ENCODE measurements at regions not wholly inside any gene's neighbourhood (a gene's known extent, or its start where the extent isn't known, plus 50 kb on each side); places are given as distances from the start of the nearest gene placed in this dataset.
"Not testable (repeated sequence)": the region's sequence is repeated elsewhere in the genome, so short reads cannot be mapped to it uniquely, and the experiment has no call there.

DNA sequence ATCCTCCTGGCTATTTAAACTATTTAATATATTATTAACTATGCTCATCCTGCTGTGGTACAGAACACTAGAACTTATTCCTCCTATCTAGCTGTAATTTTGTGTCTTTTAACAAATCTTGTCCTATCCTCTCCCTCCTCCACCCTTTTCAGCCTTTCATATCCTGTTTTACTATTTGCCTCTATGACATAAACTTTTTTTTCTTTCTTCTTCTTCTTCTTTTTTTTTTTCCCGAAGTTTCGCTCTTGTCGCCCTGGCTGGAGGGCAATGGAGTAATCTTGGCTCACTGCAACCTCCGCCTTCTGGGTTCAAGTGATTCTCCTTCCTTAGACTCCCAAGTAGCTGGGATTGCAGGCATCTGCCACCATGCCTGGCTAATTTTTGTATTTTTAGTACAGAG lies 201.5 kb downstream of the LPIN1 start:
- H3K4me1 ChIP-seq, result no peaks in the 10 kb centered on the region
- H3K9me3 ChIP-seq, result no peaks in the 10 kb centered on the region
- H3K27ac ChIP-seq, result no peak overlapping the region
- no peaks in the 10 kb centered on the region for H3K27me3 ChIP-seq
- no peak for TF ChIP-seq POLR2A (IDR thresholded peaks at IDR 0.05)
- TF ChIP-seq, protein P1, sequence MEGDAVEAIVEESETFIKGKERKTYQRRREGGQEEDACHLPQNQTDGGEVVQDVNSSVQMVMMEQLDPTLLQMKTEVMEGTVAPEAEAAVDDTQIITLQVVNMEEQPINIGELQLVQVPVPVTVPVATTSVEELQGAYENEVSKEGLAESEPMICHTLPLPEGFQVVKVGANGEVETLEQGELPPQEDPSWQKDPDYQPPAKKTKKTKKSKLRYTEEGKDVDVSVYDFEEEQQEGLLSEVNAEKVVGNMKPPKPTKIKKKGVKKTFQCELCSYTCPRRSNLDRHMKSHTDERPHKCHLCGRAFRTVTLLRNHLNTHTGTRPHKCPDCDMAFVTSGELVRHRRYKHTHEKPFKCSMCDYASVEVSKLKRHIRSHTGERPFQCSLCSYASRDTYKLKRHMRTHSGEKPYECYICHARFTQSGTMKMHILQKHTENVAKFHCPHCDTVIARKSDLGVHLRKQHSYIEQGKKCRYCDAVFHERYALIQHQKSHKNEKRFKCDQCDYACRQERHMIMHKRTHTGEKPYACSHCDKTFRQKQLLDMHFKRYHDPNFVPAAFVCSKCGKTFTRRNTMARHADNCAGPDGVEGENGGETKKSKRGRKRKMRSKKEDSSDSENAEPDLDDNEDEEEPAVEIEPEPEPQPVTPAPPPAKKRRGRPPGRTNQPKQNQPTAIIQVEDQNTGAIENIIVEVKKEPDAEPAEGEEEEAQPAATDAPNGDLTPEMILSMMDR (IDR thresholded peaks at IDR 0.05), result no peak
- no peak for DNase-seq
- H3K4me3 ChIP-seq, result no peak overlapping the region
- H3K36me3 ChIP-seq (ENCODE audit: low read depth, missing control alignments), result no peaks in the 10 kb centered on the region
- WGBS, 2 donors, result 81 to 89% methylated on average over 4 of the region's 4 CpGs
- intact Hi-C loops (cut with DNase I; ENCODE audit: low total_unique reads), result no loop called here

DNA sequence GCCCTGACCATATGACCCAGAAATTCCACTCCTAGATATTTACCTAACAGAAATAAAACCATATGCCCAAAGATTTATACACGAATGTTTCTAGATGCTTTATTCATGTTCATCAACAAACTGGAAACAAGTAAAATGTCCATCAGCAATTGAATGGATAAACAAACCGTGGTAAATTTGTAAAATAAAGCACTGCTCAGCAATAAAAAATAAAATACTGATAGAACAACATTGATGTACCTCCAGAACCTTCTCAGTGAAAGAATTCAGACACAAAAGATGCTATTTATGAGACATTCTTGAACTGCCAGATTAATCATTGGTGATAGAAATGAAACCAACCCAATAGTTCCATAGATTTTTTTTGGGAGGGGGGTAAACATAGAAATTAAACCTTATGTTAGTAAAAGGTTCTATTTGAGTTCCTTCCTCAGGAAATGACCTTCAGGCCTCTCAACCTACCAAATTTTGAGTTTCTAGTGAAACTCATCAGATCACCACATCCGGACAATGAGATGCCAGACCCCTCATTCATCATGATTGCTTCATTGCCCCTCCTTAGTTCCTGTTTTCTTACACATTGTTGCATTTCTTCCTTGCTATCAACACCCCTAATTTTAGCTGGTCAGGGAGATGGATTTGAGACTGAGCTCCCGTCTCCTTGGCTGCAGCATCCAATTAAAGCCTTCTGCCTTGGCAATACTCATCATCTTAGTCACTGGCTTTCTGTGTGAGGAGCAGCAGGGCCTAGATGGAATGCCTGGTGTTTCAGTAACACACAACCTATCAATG lies 203.5 kb downstream of the LPIN1 start:
- TF ChIP-seq POLR2A (IDR thresholded peaks at IDR 0.05), result no peak
- TF ChIP-seq, protein P1 (IDR thresholded peaks at IDR 0.05), result no peak
- Histone ChIP-seq H3K4me3 (no peak overlapping the region), H3K27me3 (no peaks in the 10 kb centered on the region), H3K36me3 (ENCODE audit: low read depth, missing control alignments) (no peaks in the 10 kb centered on the region), H3K27ac (no peak overlapping the region), H3K9me3 (no peaks in the 10 kb centered on the region), H3K4me1 (no peaks in the 10 kb centered on the region)
- DNase-seq, result no peak
- intact Hi-C loops (cut with DNase I; ENCODE audit: low total_unique reads), result no loop called here
- WGBS, 2 donors, result 81 to 88% methylated on average over 4 of the region's 4 CpGs

DNA sequence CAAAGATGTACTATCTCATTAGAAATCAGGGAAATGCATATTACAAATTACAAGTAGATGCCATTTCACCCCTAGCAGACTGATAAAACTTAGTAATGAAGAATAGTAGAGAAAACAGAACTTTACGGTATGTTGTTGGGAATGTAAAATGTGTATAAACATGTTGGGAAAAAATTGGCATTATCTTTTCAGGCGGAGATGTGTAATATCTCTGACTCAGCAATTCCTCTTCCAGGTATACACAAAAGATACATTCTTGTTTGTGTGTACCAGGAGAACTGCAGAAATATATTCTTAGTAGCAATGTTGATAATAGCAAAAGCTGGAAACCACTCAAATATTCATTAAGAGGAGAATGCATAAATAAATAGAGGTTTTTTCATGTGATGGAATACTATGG lies 204.5 kb downstream of the LPIN1 start:
- Histone ChIP-seq H3K36me3 (ENCODE audit: low read depth, missing control alignments) (no peaks in the 10 kb centered on the region), H3K27ac (no peak overlapping the region), H3K4me3 (no peak overlapping the region), H3K4me1 (no peaks in the 10 kb centered on the region), H3K9me3 (no peaks in the 10 kb centered on the region), H3K27me3 (no peaks in the 10 kb centered on the region)
- TF ChIP-seq, protein P1 (IDR thresholded peaks at IDR 0.05), result no peak
- TF ChIP-seq POLR2A (IDR thresholded peaks at IDR 0.05), result no peak
- no peak for DNase-seq
- 77 to 84% methylated on average over 2 of the region's 2 CpGs for WGBS, 2 donors
- intact Hi-C loops (cut with DNase I; ENCODE audit: low total_unique reads), result no loop called here

DNA sequence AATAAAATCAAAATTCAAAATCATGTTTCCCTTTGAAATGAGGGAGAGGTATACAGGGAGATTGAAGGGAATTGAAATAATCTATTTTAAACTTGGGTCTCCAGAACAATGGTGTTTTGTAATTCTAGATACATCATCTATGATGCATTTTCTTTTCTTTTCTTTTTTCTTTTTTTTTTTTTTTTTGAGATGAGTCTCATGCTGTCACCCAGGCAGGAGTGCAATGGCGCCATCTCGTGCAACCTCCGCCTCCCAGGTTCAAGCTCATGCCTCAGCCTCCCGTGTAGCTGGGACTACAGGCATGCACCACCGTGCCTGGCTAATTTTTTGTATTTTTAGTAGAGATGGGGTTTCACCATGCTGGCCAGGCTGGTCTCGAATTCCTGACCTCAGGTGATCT lies 205.1 kb downstream of the LPIN1 start:
- WGBS, 2 donors, result 91 to 93% methylated on average over 6 of the region's 6 CpGs
- H3K4me1 ChIP-seq; H3K27me3 ChIP-seq; H3K27ac ChIP-seq; DNase-seq; intact Hi-C loops (cut with DNase I; ENCODE audit: low total_unique reads); H3K9me3 ChIP-seq; H3K36me3 ChIP-seq (ENCODE audit: low read depth, missing control alignments); H3K4me3 ChIP-seq: not testable (repeated sequence)

DNA sequence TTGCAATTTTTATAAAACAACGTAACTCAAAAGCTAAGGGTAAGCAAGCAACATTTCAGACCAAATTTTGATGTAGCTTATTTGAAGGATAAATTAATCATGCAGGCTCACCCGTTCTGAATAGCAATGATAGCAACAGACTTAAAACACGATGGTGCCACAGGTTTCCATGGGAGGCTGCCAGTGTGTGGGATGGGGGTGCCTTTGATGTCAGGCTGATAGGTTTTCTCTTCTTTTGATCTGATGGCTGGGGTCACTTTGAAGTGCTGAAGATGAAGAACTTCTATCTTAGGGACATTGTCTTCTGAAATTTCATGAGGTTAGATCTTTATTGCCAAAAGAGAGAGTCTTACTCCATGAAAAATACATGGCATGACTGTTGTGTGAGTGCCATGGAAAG lies 206.8 kb downstream of the LPIN1 start:
- no peak for TF ChIP-seq POLR2A (IDR thresholded peaks at IDR 0.05)
- TF ChIP-seq, protein P1 (IDR thresholded peaks at IDR 0.05), result no peak
- H3K27ac ChIP-seq, result no peak overlapping the region
- H3K4me1 ChIP-seq, result no peaks in the 10 kb centered on the region
- no peak for DNase-seq
- 89 to 91% methylated on average over 3 of the region's 3 CpGs for WGBS, 2 donors
- intact Hi-C loops (cut with DNase I; ENCODE audit: low total_unique reads), result no loop called here
- H3K36me3 ChIP-seq (ENCODE audit: low read depth, missing control alignments), result no peaks in the 10 kb centered on the region
- H3K9me3 ChIP-seq, result no peaks in the 10 kb centered on the region
- H3K27me3 ChIP-seq, result no peaks in the 10 kb centered on the region
- no peak overlapping the region for H3K4me3 ChIP-seq
